Psoas muscle (tissue), 7 donors: ENCODE measurements at regions not wholly inside any gene's neighbourhood (a gene's known extent, or its start where the extent isn't known, plus 50 kb on each side); places are given as distances from the start of the nearest gene placed in this dataset.

Experiments used
- ATAC-seq, 4 donors: fragments of 200-7000 bp; cut with Tn5 transposase; one replicate each; pipeline ENCODE4 v1.9.1; 2020; ENCODE audit warnings: moderate library complexity in 3 of 4, mild to moderate bottlenecking in 2 of 4
- DNase-seq, 2 donors: peaks; one replicate each; pipeline ENCODE4 v3.0.0-alpha.2; 2020
- H3K27ac ChIP-seq: fragments of 200-600 bp; one replicate; pipeline ENCODE4 v1.8.0; 2022
- H3K27me3 ChIP-seq, 3 donors: fragments of 200-600 bp in 1 of 3; one replicate each; pipeline versions ENCODE4 v1.6.1 to v1.8.0; 2013 to 2022; ENCODE audit warnings: low read length in 2 of 3, mild to moderate bottlenecking in 2 of 3, moderate library complexity in 1 of 3; ENCODE audit not compliant: insufficient read depth in 3 of 3
- H3K36me3 ChIP-seq, 2 donors: fragments of 200-600 bp in 1 of 2; one replicate each; pipeline versions ENCODE4 v1.6.1 to v1.8.0; 2013 to 2022; ENCODE audit warnings: low read depth in 1 of 2, mild to moderate bottlenecking in 1 of 2, moderate library complexity in 1 of 2; ENCODE audit not compliant: insufficient read depth in 1 of 2
- H3K4me1 ChIP-seq: fragments of 200-600 bp; one replicate; pipeline ENCODE4 v1.8.0; 2022
- H3K4me3 ChIP-seq: fragments of 200-600 bp; one replicate; pipeline ENCODE4 v1.8.0; 2022; ENCODE audit warnings: mild to moderate bottlenecking
- H3K9me3 ChIP-seq: fragments of 200-600 bp; one replicate; pipeline ENCODE4 v1.8.0; 2022
- WGBS, 3 donors: extraction: QIAGEN DNeasy Blood & Tissue Kit; methylation state at CpG; one replicate each; pipeline versions ENCODE4 v1.1.6 to v1.1.7; 2013; 5-methylcytosine and 5-hydroxymethylcytosine counted together
- intact Hi-C, 2 donors: fragments of 100-400 bp; cut with DNase I; formaldehyde crosslinking; loops; one replicate each; pipeline versions ENCODE4 v1.11.0 to v1.14.2; 2022
- TF ChIP-seq, protein P1 (sequence below): fragments of 200-600 bp; IDR thresholded peaks from one replicate; pipeline ENCODE4 v1.8.0; 2022; ENCODE audit warnings: antibody characterized with exemption
- donor health status: healthy with polysubstance abuse.
- donor health status: DM: no; HTN: no; CAD: no; lungs with moderate emphysema.
- donor health status: Bipolar disorder and iron deficiency.
- donor health status: healthy.
- donor health status: DM: yes; HTN: yes; CAD: no.
- donor health status: DM: no; HTN: no; CAD: no.
- donor health status: DM: yes; HTN: yes; CAD: no.

- TF ChIP-seq, protein P1, sequence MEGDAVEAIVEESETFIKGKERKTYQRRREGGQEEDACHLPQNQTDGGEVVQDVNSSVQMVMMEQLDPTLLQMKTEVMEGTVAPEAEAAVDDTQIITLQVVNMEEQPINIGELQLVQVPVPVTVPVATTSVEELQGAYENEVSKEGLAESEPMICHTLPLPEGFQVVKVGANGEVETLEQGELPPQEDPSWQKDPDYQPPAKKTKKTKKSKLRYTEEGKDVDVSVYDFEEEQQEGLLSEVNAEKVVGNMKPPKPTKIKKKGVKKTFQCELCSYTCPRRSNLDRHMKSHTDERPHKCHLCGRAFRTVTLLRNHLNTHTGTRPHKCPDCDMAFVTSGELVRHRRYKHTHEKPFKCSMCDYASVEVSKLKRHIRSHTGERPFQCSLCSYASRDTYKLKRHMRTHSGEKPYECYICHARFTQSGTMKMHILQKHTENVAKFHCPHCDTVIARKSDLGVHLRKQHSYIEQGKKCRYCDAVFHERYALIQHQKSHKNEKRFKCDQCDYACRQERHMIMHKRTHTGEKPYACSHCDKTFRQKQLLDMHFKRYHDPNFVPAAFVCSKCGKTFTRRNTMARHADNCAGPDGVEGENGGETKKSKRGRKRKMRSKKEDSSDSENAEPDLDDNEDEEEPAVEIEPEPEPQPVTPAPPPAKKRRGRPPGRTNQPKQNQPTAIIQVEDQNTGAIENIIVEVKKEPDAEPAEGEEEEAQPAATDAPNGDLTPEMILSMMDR, result no peak
Measured at GRCh38 chrX:149205937-149206336, 299.2 kb downstream of the IDS start.

DNA sequence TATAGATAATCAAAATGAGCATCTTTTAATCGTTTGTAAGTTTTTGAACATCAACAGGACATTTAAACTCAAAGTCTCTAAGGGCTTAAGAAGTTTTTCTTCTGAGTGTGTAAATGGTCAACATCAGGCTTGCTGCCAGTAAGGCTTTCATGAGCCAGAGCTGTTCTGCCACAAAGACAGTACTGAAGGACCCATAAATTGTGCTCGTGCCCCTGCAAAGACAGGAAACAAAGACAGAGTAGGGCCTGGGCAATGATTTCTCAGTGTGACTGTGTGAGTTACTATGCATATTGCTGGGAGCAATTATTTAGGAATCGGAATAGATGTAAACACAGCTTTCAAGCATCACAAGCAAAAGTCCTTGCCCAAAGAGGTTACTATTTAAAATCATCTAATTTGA is 300.0 kb downstream of the IDS start:
- ATAC-seq, result no peak
- no peak overlapping the region for H3K27ac ChIP-seq
- TF ChIP-seq, protein P1, result no peak
- WGBS, 3 donors, result 33 to 39% (median 36%) methylated on average over 3 of the region's 3 CpGs
- no peaks in the 10 kb centered on the region for H3K36me3 ChIP-seq
- H3K27me3 ChIP-seq, result no peaks in the 10 kb centered on the region
- H3K4me3 ChIP-seq, result no peak overlapping the region
- H3K4me1 ChIP-seq, result no peaks in the 10 kb centered on the region
- H3K9me3 ChIP-seq, result no peaks in the 10 kb centered on the region
- intact Hi-C loops, result no loop called here
- no peak for DNase-seq

More at GRCh38 chrX:149205937-149206336, 299.2 kb downstream of the IDS start:
- H3K9me3 ChIP-seq, result no peaks in the 10 kb centered on the region
- DNase-seq (no peak), ATAC-seq (no peak)
- 50 to 71% (median 70%) methylated on average over 1 of the region's 1 CpG for WGBS, 3 donors
- intact Hi-C loops, result no loop called here
- H3K36me3 ChIP-seq, result no peaks in the 10 kb centered on the region
- no peak overlapping the region for H3K27ac ChIP-seq
- no peaks in the 10 kb centered on the region for H3K4me1 ChIP-seq
- no peaks in the 10 kb centered on the region for H3K27me3 ChIP-seq
- H3K4me3 ChIP-seq, result no peak overlapping the region

DNA sequence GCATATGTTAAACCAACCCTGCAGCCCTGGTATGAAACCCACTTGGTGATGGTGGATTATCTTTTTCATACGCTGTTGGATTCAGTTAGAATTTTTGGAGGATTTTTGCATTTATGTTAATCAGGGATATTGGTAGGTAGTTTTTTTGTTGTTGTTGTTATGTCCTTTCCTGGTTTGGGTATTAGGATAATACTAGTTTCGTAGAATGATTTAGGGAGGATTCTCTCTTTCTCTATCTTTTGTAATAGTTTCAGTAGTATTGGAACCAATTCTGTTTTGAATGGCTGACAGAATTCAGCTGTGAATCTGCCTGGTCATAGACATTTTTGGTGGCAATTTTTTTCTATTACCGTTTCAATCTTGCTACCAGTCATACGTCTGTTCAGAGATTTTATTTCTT is 305.4 kb downstream of the IDS start:
- DNase-seq (no peak), ATAC-seq (no peak)
- 81 to 85% (median 83%) methylated on average over 4 of the region's 4 CpGs for WGBS, 3 donors
- no peak overlapping the region for H3K4me3 ChIP-seq
- no peaks in the 10 kb centered on the region for H3K36me3 ChIP-seq
- intact Hi-C loops, result no loop called here
- H3K27me3 ChIP-seq, result no peaks in the 10 kb centered on the region
- TF ChIP-seq, protein P1, result no peak
- peaks cover 4% of the 10 kb centered on the region for H3K9me3 ChIP-seq
- no peaks in the 10 kb centered on the region for H3K4me1 ChIP-seq
- H3K27ac ChIP-seq, result no peak overlapping the region

DNA sequence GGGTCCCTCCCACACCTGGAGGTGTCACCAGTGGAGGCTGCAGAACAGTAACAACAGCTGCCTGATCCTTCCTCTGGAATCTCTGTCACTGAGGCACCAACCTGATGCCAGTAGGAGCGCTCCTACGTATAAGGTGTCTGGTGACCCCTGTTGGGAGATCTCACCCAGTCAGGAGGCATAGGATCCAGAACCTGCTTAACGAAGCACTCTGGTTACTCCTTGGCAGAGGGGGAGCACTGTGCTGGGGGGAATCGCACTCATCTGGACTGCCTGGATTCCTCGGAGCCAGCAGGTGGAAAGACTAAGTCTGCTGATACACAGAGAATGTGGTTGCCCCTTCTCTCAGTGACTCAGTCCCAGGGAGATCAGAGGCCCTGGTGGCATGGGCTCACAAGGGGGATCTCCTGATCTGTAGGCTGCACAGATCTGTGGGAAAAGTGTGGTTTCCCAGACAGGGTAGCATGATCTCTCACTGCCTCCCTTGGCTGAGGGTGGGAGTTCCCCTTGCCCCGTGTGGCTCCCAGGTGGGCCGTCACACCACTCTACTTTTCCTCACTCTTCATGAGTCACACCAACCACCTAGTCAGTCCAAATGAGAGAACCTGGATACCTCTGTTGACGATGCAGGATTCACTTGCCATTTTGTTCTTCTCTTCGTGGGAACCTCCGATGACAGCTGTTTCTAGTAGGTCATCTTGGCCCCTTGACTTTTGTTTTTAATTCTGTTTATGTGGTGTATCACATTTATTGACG is 305.9 kb downstream of the IDS start:
- ATAC-seq (no peak), DNase-seq (no peak)
- peaks cover 4% of the 10 kb centered on the region for H3K9me3 ChIP-seq
- WGBS, 3 donors, result 81 to 87% (median 83%) methylated on average over 11 of the region's 11 CpGs
- no peaks in the 10 kb centered on the region for H3K27me3 ChIP-seq
- H3K4me3 ChIP-seq, result no peak overlapping the region
- H3K27ac ChIP-seq, result no peak overlapping the region
- no peaks in the 10 kb centered on the region for H3K36me3 ChIP-seq
- intact Hi-C loops, result no loop called here
- no peaks in the 10 kb centered on the region for H3K4me1 ChIP-seq
- TF ChIP-seq, protein P1, result no peak

GRCh38 chrX:149185087-149185486 is 320.0 kb downstream of the IDS start:
- no peak overlapping the region for H3K27ac ChIP-seq
- no peak for DNase-seq
- intact Hi-C loops, result no loop called here
- TF ChIP-seq, protein P1, result no peak
- no peaks in the 10 kb centered on the region for H3K36me3 ChIP-seq
- 50 to 72% (median 68%) methylated on average over 2 of the region's 2 CpGs for WGBS, 3 donors
- H3K27me3 ChIP-seq, result no peaks in the 10 kb centered on the region
- H3K9me3 ChIP-seq, result no peaks in the 10 kb centered on the region
- no peak for ATAC-seq
- H3K4me1 ChIP-seq, result no peaks in the 10 kb centered on the region
- H3K4me3 ChIP-seq, result no peak overlapping the region
